Right kidney (tissue), 1 donor: ENCODE measurements at regions not wholly inside any gene's neighbourhood (a gene's known extent, or its start where the extent isn't known, plus 50 kb on each side); places are given as distances from the start of the nearest gene placed in this dataset.
A peak's percentile ranks its signal among the peaks of the same experiment; 100 is the strongest.

Experiments used
- DNase-seq: peaks from one replicate; pipeline ENCODE4 v3.0.0-alpha.2; 2016

GRCh38 chr16:77594799-77595596, 127.3 kb upstream of the NUDT7 start:
- DNase-seq = peak; percentile 26

- no peak for DNase-seq
These were observed 126.1 kb upstream of the NUDT7 start for GRCh38 chr16:77596261-77596660.

GRCh38 chr16:77599793-77600415, 122.4 kb upstream of the NUDT7 start:
- DNase-seq = no peak

GRCh38 chr16:77600555-77600954, 121.8 kb upstream of the NUDT7 start:
- no peak for DNase-seq

GRCh38 chr16:77603656-77604055, 118.7 kb upstream of the NUDT7 start:
- DNase-seq = no peak

GRCh38 chr16:77610496-77610895, 111.8 kb upstream of the NUDT7 start:
- DNase-seq = no peak

- no peak for DNase-seq
These were observed 110.9 kb upstream of the NUDT7 start for GRCh38 chr16:77611386-77611785.

- DNase-seq = no peak
These were observed 109.7 kb upstream of the NUDT7 start for GRCh38 chr16:77612596-77612995.

GRCh38 chr16:77613095-77613494, 109.2 kb upstream of the NUDT7 start:
- no peak for DNase-seq

GRCh38 chr16:77617553-77617952, 104.8 kb upstream of the NUDT7 start:
- DNase-seq = no peak

GRCh38 chr16:77617996-77618395, 104.3 kb upstream of the NUDT7 start:
- DNase-seq = no peak

- DNase-seq = no peak
These were observed 103.4 kb upstream of the NUDT7 start for GRCh38 chr16:77618951-77619350.

GRCh38 chr16:77624085-77624484, 98.2 kb upstream of the NUDT7 start:
- DNase-seq = no peak

- no peak for DNase-seq
These were observed 85.7 kb upstream of the NUDT7 start for GRCh38 chr16:77636615-77637014.

GRCh38 chr16:77637940-77638339, 84.4 kb upstream of the NUDT7 start:
- DNase-seq = no peak

GRCh38 chr16:77643176-77643575, 79.1 kb upstream of the NUDT7 start:
- DNase-seq = no peak

- no peak for DNase-seq
These were observed 76.5 kb upstream of the NUDT7 start for GRCh38 chr16:77645764-77646163.

- DNase-seq = no peak
These were observed 74.6 kb upstream of the NUDT7 start for GRCh38 chr16:77647726-77648125.

GRCh38 chr16:77650761-77651160, 71.6 kb upstream of the NUDT7 start:
- DNase-seq = no peak

GRCh38 chr16:77652399-77652798, 69.9 kb upstream of the NUDT7 start:
- DNase-seq = no peak

- DNase-seq = no peak
These were observed 65.3 kb upstream of the NUDT7 start for GRCh38 chr16:77657016-77657415.

- peak; percentile 35 for DNase-seq
These were observed 62.0 kb upstream of the NUDT7 start for GRCh38 chr16:77660311-77660710.

GRCh38 chr16:77662246-77662645, 60.1 kb upstream of the NUDT7 start:
- no peak for DNase-seq

- no peak for DNase-seq
These were observed 58.6 kb upstream of the NUDT7 start for GRCh38 chr16:77663711-77664110.
